Esophagus squamous epithelium (tissue), 4 donors: ENCODE measurements at regions not wholly inside any gene's neighbourhood (a gene's known extent, or its start where the extent isn't known, plus 50 kb on each side); places are given as distances from the start of the nearest gene placed in this dataset.

ENCODE experiments used
- POLR2A ChIP-seq, 4 donors: fragments of 450-650 bp; IDR thresholded peaks; one replicate each; pipeline ENCODE4 v1.6.1; 2017; ENCODE audit warnings: antibody characterized with exemption in 4 of 4, mild to moderate bottlenecking in 4 of 4, moderate library complexity in 3 of 4
- TF ChIP-seq, protein P1 (sequence below), 6 experiments: fragments of 450-650 bp in 4 of 6; fragments of 200-600 bp in 2 of 6; sonication (generic) in 2 of 6; IDR thresholded peaks; one replicate each; pipeline ENCODE4 v1.5.1; 2016 to 2019; ENCODE audit warnings: antibody characterized with exemption in 6 of 6, mild to moderate bottlenecking in 4 of 6, moderate library complexity in 4 of 6

DNA sequence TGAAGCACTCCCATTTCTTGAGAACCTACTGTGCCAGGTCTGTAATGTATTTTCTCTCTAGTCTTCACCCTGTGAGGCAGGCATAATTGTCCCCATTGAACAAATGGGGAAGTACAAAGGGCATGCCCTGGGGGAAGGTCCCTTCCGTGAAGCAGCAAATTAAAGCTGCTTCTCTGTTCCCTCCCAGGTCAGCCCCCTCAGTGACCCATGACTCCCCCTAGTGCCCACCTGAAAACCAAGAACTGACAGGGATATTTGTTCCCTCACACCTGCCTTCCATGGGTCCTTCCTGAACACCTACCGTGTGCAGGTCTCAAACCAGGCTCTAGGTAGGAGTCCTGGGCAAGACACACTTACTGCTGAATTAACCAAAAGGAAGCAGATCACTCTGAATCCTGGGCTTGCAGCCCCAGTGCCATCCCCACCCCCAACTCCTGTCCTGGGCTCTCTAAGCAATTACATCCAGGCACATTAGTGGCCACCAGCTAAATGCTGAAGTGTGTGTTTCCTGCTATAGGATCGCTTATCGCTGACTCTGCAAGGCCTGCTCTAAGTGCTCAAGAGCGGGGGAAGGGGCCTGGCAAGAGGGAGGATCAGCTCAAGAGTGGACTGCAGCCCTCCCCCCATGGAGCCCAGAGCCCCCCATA, 254.8 kb downstream of the CDK5RAP2 start:
- no peak for TF ChIP-seq POLR2A (IDR thresholded peaks at IDR 0.05)
- TF ChIP-seq, protein P1, sequence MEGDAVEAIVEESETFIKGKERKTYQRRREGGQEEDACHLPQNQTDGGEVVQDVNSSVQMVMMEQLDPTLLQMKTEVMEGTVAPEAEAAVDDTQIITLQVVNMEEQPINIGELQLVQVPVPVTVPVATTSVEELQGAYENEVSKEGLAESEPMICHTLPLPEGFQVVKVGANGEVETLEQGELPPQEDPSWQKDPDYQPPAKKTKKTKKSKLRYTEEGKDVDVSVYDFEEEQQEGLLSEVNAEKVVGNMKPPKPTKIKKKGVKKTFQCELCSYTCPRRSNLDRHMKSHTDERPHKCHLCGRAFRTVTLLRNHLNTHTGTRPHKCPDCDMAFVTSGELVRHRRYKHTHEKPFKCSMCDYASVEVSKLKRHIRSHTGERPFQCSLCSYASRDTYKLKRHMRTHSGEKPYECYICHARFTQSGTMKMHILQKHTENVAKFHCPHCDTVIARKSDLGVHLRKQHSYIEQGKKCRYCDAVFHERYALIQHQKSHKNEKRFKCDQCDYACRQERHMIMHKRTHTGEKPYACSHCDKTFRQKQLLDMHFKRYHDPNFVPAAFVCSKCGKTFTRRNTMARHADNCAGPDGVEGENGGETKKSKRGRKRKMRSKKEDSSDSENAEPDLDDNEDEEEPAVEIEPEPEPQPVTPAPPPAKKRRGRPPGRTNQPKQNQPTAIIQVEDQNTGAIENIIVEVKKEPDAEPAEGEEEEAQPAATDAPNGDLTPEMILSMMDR (IDR thresholded peaks at IDR 0.05), result no peak
